GM23248 (cell line): ENCODE measurements at regions not wholly inside any gene's neighbourhood (a gene's known extent, or its start where the extent isn't known, plus 50 kb on each side); places are given as distances from the start of the nearest gene placed in this dataset.

ENCODE experiments used
- DNase-seq: peaks from one replicate; pipeline ENCODE4 v3.0.0-alpha.2; 2015
- H2AFZ ChIP-seq: fragments of 200-600 bp; sonication (generic); 2 replicates; pipeline ENCODE4 v1.6.1; 2016; ENCODE audit warnings: antibody characterized with exemption
- H3F3A ChIP-seq: fragments of 200-600 bp; sonication (generic); 2 replicates; pipeline ENCODE4 v1.6.1; 2016; ENCODE audit warnings: mild to moderate bottlenecking, antibody characterized with exemption, mixed run types; ENCODE audit not compliant: insufficient read depth
- H3K27ac ChIP-seq: fragments of 200-600 bp; sonication (generic); 2 replicates; pipeline ENCODE4 v1.5.1; 2016; ENCODE audit warnings: mild to moderate bottlenecking
- H3K27me3 ChIP-seq: fragments of 200-600 bp; sonication (generic); replicated peaks from 2 replicates; pipeline ENCODE4 v1.6.1; 2016; ENCODE audit warnings: mild to moderate bottlenecking; ENCODE audit not compliant: insufficient read depth
- H3K36me3 ChIP-seq: fragments of 200-600 bp; sonication (generic); 2 replicates; pipeline ENCODE4 v1.6.1; 2016; ENCODE audit warnings: low read depth, mild to moderate bottlenecking
- H3K4me1 ChIP-seq: fragments of 200-600 bp; sonication (generic); 2 replicates; pipeline ENCODE4 v1.6.1; 2016; ENCODE audit warnings: mild to moderate bottlenecking; ENCODE audit not compliant: insufficient read depth
- H3K4me2 ChIP-seq: fragments of 200-600 bp; sonication (generic); one replicate; pipeline ENCODE4 v1.6.1; 2016; ENCODE audit warnings: mild to moderate bottlenecking; ENCODE audit not compliant: unreplicated experiment
- H3K4me3 ChIP-seq: fragments of 200-600 bp; sonication (generic); 2 replicates; pipeline ENCODE4 v1.5.1; 2016; ENCODE audit warnings: mild to moderate bottlenecking
- H3K79me2 ChIP-seq: fragments of 200-600 bp; sonication (generic); 2 replicates; pipeline ENCODE4 v1.6.1; 2016; ENCODE audit warnings: mild to moderate bottlenecking; ENCODE audit not compliant: insufficient read depth
- H3K9ac ChIP-seq: fragments of 200-600 bp; sonication (generic); 2 replicates; pipeline ENCODE4 v1.6.1; 2016; ENCODE audit warnings: mild to moderate bottlenecking
- H3K9me2 ChIP-seq: fragments of 200-600 bp; sonication (generic); 2 replicates; pipeline ENCODE4 v1.6.1; 2016; ENCODE audit warnings: mixed run types, mild to moderate bottlenecking, moderate library complexity; ENCODE audit not compliant: insufficient read depth
- H3K9me3 ChIP-seq: fragments of 200-600 bp; sonication (generic); one replicate; pipeline ENCODE4 v1.6.1; 2017; ENCODE audit warnings: low read depth
- H4K20me1 ChIP-seq: fragments of 200-600 bp; sonication (generic); 2 replicates; pipeline ENCODE4 v1.6.0; 2016; ENCODE audit not compliant: insufficient read depth
- EZH2 ChIP-seq: fragments of 200-600 bp; sonication (generic); IDR thresholded peaks from 2 replicates; pipeline ENCODE4 v1.6.1; 2018; ENCODE audit warnings: antibody characterized with exemption, mild to moderate bottlenecking; ENCODE audit not compliant: insufficient read depth, poor library complexity, severe bottlenecking
- EZH2phosphoT487 ChIP-seq: fragments of 200-600 bp; sonication (generic); IDR thresholded peaks from 2 replicates; pipeline ENCODE4 v1.6.1; 2018; ENCODE audit warnings: antibody characterized with exemption, moderate library complexity, mild to moderate bottlenecking, low read depth; ENCODE audit not compliant: insufficient read depth
- WGBS, 2 experiments: methylation state at CpG; one replicate each; pipeline ENCODE4 v1.1.6; 2015 to 2017; ENCODE audit warnings: low lambda C conversion rate in 2 of 2, low coverage in 1 of 2; ENCODE audit errors: missing lambda C conversion rate in 2 of 2; 5-methylcytosine and 5-hydroxymethylcytosine counted together
- in situ Hi-C: fragments of 300-500 bp; cut with MboI; formaldehyde crosslinking; loops from 2 replicates; pipeline ENCODE4 v1.15.0; 2020

GRCh38 chr3:71858503-71859122, 73.7 kb upstream of the PROK2 start:
- no peaks in the 10 kb centered on the region for H3K79me2 ChIP-seq
- no peak overlapping the region for H3K9ac ChIP-seq
- H3K36me3 ChIP-seq = no peaks in the 10 kb centered on the region
- no peak overlapping the region for H3K4me3 ChIP-seq
- TF ChIP-seq EZH2phosphoT487 = no peak
- TF ChIP-seq EZH2 = no peak
- DNase-seq = no peak
- WGBS, 2 experiments = 50 to 52% methylated on average over 11 of the region's 11 CpGs
- H3F3A ChIP-seq = peaks cover 16% of the 10 kb centered on the region; the same call in 1 of the 2 replicates
- H3K4me1 ChIP-seq = peaks cover 20% of the 10 kb centered on the region
- no peak overlapping the region for H3K27ac ChIP-seq
- H3K9me3 ChIP-seq = no peaks in the 10 kb centered on the region
- no peak overlapping the region for H2AFZ ChIP-seq
- H3K9me2 ChIP-seq = no peaks in the 10 kb centered on the region
- peaks cover 11% of the 10 kb centered on the region for H3K27me3 ChIP-seq
- H3K4me2 ChIP-seq = no peak overlapping the region
- H4K20me1 ChIP-seq = no peaks in the 10 kb centered on the region
- in situ Hi-C loops = no loop called here

- H3F3A ChIP-seq = peaks cover 12% of the 10 kb centered on the region; the same call in 1 of the 2 replicates
- H3K9ac ChIP-seq = no peak overlapping the region
- TF ChIP-seq EZH2phosphoT487 = no peak
- no peak for TF ChIP-seq EZH2
- H3K4me1 ChIP-seq = peaks cover 13% of the 10 kb centered on the region
- no peak overlapping the region for H3K27ac ChIP-seq
- in situ Hi-C loops = no loop called here
- no peak overlapping the region for H3K4me3 ChIP-seq
- H3K36me3 ChIP-seq = no peaks in the 10 kb centered on the region
- no peak overlapping the region for H3K4me2 ChIP-seq
- H3K27me3 ChIP-seq = peaks cover 13% of the 10 kb centered on the region
- H3K9me2 ChIP-seq = no peaks in the 10 kb centered on the region
- H2AFZ ChIP-seq = no peak overlapping the region
- 12 to 14% methylated on average over 3 of the region's 3 CpGs for WGBS, 2 experiments
- DNase-seq = peak; percentile 20
- H3K79me2 ChIP-seq = no peaks in the 10 kb centered on the region
- no peaks in the 10 kb centered on the region for H3K9me3 ChIP-seq
- H4K20me1 ChIP-seq = no peaks in the 10 kb centered on the region
Measured at GRCh38 chr3:71857956-71858355, 73.0 kb upstream of the PROK2 start.

- Histone ChIP-seq H2AFZ (no peak overlapping the region), H3K27me3 (peaks cover 33% of the 10 kb centered on the region), H3K9ac (no peak overlapping the region), H3K9me2 (no peaks in the 10 kb centered on the region), H3K4me3 (no peak overlapping the region), H3K27ac (no peak overlapping the region), H3K36me3 (no peaks in the 10 kb centered on the region), H3K4me1 (no peaks in the 10 kb centered on the region), H4K20me1 (no peaks in the 10 kb centered on the region), H3K79me2 (no peaks in the 10 kb centered on the region), H3F3A (no peaks in the 10 kb centered on the region), H3K4me2 (no peak overlapping the region), H3K9me3 (no peaks in the 10 kb centered on the region)
- DNase-seq = no peak
- TF ChIP-seq EZH2phosphoT487 (no peak), EZH2 (no peak)
- in situ Hi-C loops = no loop called here
- 51 to 63% methylated on average over 4 of the region's 4 CpGs for WGBS, 2 experiments
Measured at GRCh38 chr3:71854706-71855105, 69.8 kb upstream of the PROK2 start.

DNA sequence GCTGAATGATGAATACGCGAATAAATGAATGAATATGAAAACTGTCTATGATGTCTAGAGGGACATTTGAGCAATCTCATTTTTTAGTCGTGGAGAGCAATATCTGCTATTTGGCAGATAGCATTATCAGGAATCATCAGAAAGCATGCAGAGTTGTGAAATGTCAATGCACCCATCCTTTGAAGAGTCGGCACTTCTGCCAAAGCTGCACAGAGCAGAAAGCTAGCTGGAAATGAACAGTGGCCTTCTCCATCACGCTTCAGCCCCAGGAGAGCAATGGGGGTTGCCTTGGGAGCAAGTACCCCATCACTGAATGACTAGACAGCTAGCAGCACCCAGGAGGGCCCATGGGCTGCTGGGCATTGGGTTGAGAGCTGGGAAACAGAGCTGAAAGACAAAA, 69.1 kb upstream of the PROK2 start:
- H3K27me3 ChIP-seq = peaks cover 33% of the 10 kb centered on the region
- H3K9me2 ChIP-seq = no peaks in the 10 kb centered on the region
- TF ChIP-seq EZH2phosphoT487 = no peak
- TF ChIP-seq EZH2 = no peak
- no peaks in the 10 kb centered on the region for H3K36me3 ChIP-seq
- WGBS, 2 experiments = 60 to 63% methylated on average over 5 of the region's 5 CpGs
- H4K20me1 ChIP-seq = no peaks in the 10 kb centered on the region
- H3K4me1 ChIP-seq = no peaks in the 10 kb centered on the region
- H3K9me3 ChIP-seq = no peaks in the 10 kb centered on the region
- no peak overlapping the region for H2AFZ ChIP-seq
- H3F3A ChIP-seq = no peaks in the 10 kb centered on the region
- DNase-seq = no peak
- H3K79me2 ChIP-seq = no peaks in the 10 kb centered on the region
- no peak overlapping the region for H3K9ac ChIP-seq
- in situ Hi-C loops = no loop called here
- no peak overlapping the region for H3K4me2 ChIP-seq
- H3K4me3 ChIP-seq = no peak overlapping the region
- no peak overlapping the region for H3K27ac ChIP-seq
